K562 (cell line): ENCODE measurements at regions not wholly inside any gene's neighbourhood (a gene's known extent, or its start where the extent isn't known, plus 50 kb on each side); places are given as distances from the start of the nearest gene placed in this dataset.

Experiments
- ATAC-seq: fragments of 200-7000 bp; cut with Tn5 transposase; 3 replicates; pipeline ENCODE4 v1.9.1; 2020; ENCODE audit warnings: moderate library complexity
- BruUV-seq: library from RNA; stranded (reverse); fragments of 400-500 nt; replicated peaks from 2 replicates; lab custom pipeline; 2021; lab: Mats Ljungman, UMichigan
- CTCF ChIA-PET: fragments of 300-600 bp; formaldehyde crosslinking; extraction: SDS; loops from one replicate; lab custom pipeline; 2021; ENCODE audit warnings: low intra/inter-chr PET ratio; lab: Yijun Ruan, JAX
- POLR2A ChIA-PET: fragments of 300-600, 350-650 bp; sonication (Branson Sonifier 250); formaldehyde crosslinking; extraction: SDS; loops from one replicate; lab custom pipeline; 2021; ENCODE audit warnings: antibody characterized with exemption, inconsistent platforms; lab: Yijun Ruan, JAX
- DNase-seq, 4 experiments: peaks; one replicate each; pipeline versions ENCODE4 v3.0.0 to v3.0.0-alpha.2; 2011 to 2018; ENCODE audit warnings: low spot score in 3 of 4, mixed read lengths in 3 of 4; ENCODE audit errors: extremely low read depth in 1 of 4
- FAIRE-seq: peaks from 2 replicates; lab custom pipeline; 2011; peaks lifted over from hg19 to GRCh38; lab: Jason Lieb, UNC
- H2AFZ ChIP-seq: 2 replicates; pipeline ENCODE4 v1.6.0; 2011; ENCODE audit warnings: low read depth, low read length, control low read depth, inconsistent platforms
- H3K27ac ChIP-seq: fragments of 200-600 bp; 3 replicates; pipeline ENCODE4 v1.8.0; 2011; ENCODE audit warnings: low read depth, mild to moderate bottlenecking, control low read depth, inconsistent platforms, low read length, moderate library complexity, mixed read lengths; ENCODE audit errors: extremely low read depth
- H3K27me3 ChIP-seq, 2 experiments: fragments of 300-600 bp in 1 of 2; 2 replicates in 1 of 2; 3 replicates in 1 of 2; pipeline versions ENCODE4 v1.6.0 to v1.8.0; 2011; ENCODE audit warnings: inconsistent platforms in 2 of 2, low read length in 2 of 2, mild to moderate bottlenecking in 1 of 2, mixed read lengths in 1 of 2, moderate library complexity in 1 of 2; ENCODE audit not compliant: control insufficient read depth in 2 of 2, insufficient read depth in 2 of 2
- H3K36me3 ChIP-seq: fragments of 300-600 bp; 3 replicates; pipeline ENCODE4 v1.8.0; 2011; ENCODE audit warnings: mild to moderate bottlenecking, low read length, inconsistent platforms; ENCODE audit not compliant: control insufficient read depth, insufficient read depth
- H3K4me1 ChIP-seq, 2 experiments: fragments of 200-600 bp in 1 of 2; replicated peaks in 1 of 2; 2 replicates in 1 of 2; 3 replicates in 1 of 2; pipeline versions ENCODE4 v1.5.1 to v1.8.0; 2011; ENCODE audit warnings: inconsistent platforms in 2 of 2, low read length in 2 of 2, mild to moderate bottlenecking in 1 of 2, mixed read lengths in 1 of 2, moderate library complexity in 1 of 2; ENCODE audit not compliant: control insufficient read depth in 2 of 2, insufficient read depth in 2 of 2
- H3K4me2 ChIP-seq: 2 replicates; pipeline ENCODE4 v1.6.1; 2011; ENCODE audit warnings: low read length, control low read depth, inconsistent platforms, mixed read lengths; ENCODE audit not compliant: insufficient read depth
- H3K4me3 ChIP-seq: fragments of 200-600 bp; sonication (generic), shearing (Covaris generic); 2 replicates; pipeline ENCODE4 v1.5.1; 2016; ENCODE audit warnings: control low read depth, inconsistent platforms
- H3K79me2 ChIP-seq: fragments of 200-600 bp; 3 replicates; pipeline ENCODE4 v1.8.0; 2011; ENCODE audit warnings: low read length, inconsistent platforms; ENCODE audit not compliant: control insufficient read depth, insufficient read depth
- H3K9ac ChIP-seq, 2 experiments: 2 replicates each; pipeline versions ENCODE4 v1.6.0 to v1.6.1; 2011; ENCODE audit warnings: low read depth in 2 of 2, low read length in 2 of 2, control low read depth in 1 of 2, inconsistent platforms in 1 of 2, mild to moderate bottlenecking in 1 of 2, mixed read lengths in 1 of 2; ENCODE audit not compliant: insufficient read depth in 1 of 2
- H3K9me1 ChIP-seq: one replicate; pipeline ENCODE4 v1.6.0; 2011; ENCODE audit warnings: inconsistent platforms, mild to moderate bottlenecking, low read length, moderate library complexity; ENCODE audit not compliant: control insufficient read depth, insufficient read depth
- H3K9me3 ChIP-seq: replicated peaks from 2 replicates; pipeline ENCODE4 v1.5.1; 2011; ENCODE audit warnings: low read depth, low read length, inconsistent platforms; ENCODE audit not compliant: control insufficient read depth, insufficient read depth
- H4K20me1 ChIP-seq: replicated peaks from 2 replicates; pipeline ENCODE4 v1.6.1; 2011; ENCODE audit warnings: low read length, inconsistent platforms, mixed read lengths; ENCODE audit not compliant: control insufficient read depth, insufficient read depth
- CHD1 ChIP-seq: fragments of 200-600 bp; sonication (generic); IDR thresholded peaks from one replicate; pipeline ENCODE4 v1.6.1; 2012; ENCODE audit warnings: mild to moderate bottlenecking, moderate library complexity, low read length, inconsistent platforms
- DNMT1 ChIP-seq: fragments of 450-650 bp; IDR thresholded peaks from 2 replicates; pipeline ENCODE4 v1.6.1; 2016; ENCODE audit warnings: antibody characterized with exemption, mild to moderate bottlenecking
- GABPB2 ChIP-seq: fragments of 250-450 bp; sonication (Bioruptor Pico); conservative IDR thresholded peaks from 2 replicates; pipeline ENCODE4 v1.5.1; 2021; ENCODE audit warnings: mild to moderate bottlenecking
- OTX1 ChIP-seq: fragments of 450-650 bp; formaldehyde crosslinking; IDR thresholded peaks from 2 replicates; pipeline ENCODE4 v1.4.0; 2022; ENCODE audit warnings: mild to moderate bottlenecking
- RAD51 ChIP-seq: fragments of 450-650 bp; IDR thresholded peaks from 2 replicates; pipeline ENCODE4 v1.7.1; 2016; ENCODE audit warnings: low read depth, mild to moderate bottlenecking, borderline replicate concordance
- SMAD3 ChIP-seq: fragments of 450-650 bp; formaldehyde crosslinking; conservative IDR thresholded peaks from 2 replicates; pipeline ENCODE4 v1.4.0; 2020; ENCODE audit warnings: mild to moderate bottlenecking
- SP1 ChIP-seq: sonication (generic); formaldehyde crosslinking; IDR thresholded peaks from 2 replicates; pipeline ENCODE4 v1.8.1; 2022; ENCODE audit warnings: mild to moderate bottlenecking, missing genetic modification reagents
- U2AF2 ChIP-seq: fragments of 200-400 bp; formaldehyde crosslinking; optimal IDR thresholded peaks from 2 replicates; pipeline ENCODE3; 2017; ENCODE audit warnings: low read depth, mild to moderate bottlenecking, low read length
- WGBS: fragments of 100-300 bp; shearing (Covaris generic); methylation state at CpG from one replicate; pipeline ENCODE4 v1.1.6; 2016; ENCODE audit warnings: low coverage, mixed read lengths; ENCODE audit not compliant: insufficient coverage; ENCODE audit errors: missing lambda C conversion rate; 5-methylcytosine and 5-hydroxymethylcytosine counted together
- in situ Hi-C: fragments of 300-500 bp; cut with MboI; formaldehyde crosslinking; loops from 4 replicates; pipeline ENCODE4 v1.15.0; 2018; ENCODE audit warnings: inconsistent platforms, mixed read lengths
- intact Hi-C: fragments of 100-400 bp; cut with micrococcal nuclease; formaldehyde crosslinking; loops from 2 replicates; pipeline ENCODE4 v1.14.2; 2022
- TF ChIP-seq, protein P1 (sequence below): fragments of 250-450 bp; sonication (Bioruptor Pico); IDR thresholded peaks from 2 replicates; pipeline ENCODE4 v1.5.0; 2020; ENCODE audit warnings: mild to moderate bottlenecking
- TF ChIP-seq, protein P2 (sequence below), 2 experiments: IDR thresholded peaks; 2 replicates each; pipeline ENCODE4 v1.6.1; 2012; ENCODE audit warnings: improper control_type of control experiment in 2 of 2, low read depth in 2 of 2, low read length in 2 of 2, borderline replicate concordance in 1 of 2

DNA sequence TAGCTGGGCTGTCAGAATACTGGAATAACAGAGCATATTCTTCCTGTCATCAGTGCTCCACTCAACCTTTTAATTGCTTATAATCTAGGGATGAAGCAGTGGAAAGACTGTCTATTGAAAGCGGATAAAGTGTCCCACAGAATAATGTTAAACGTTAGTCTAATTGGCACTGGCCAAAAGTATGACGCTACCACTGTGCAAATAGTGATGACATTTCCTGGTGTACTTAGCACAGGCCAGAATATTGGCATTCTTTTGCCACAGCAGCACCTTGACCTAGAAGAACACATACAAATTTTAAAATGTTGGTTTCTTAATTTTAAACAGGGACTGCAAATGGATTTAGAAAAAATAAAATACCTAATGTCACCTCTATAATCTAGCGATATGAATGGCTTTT, 635.2 kb upstream of the SPANXN1 start:
- BruUV-seq, result no TSS peak
- H3K36me3 ChIP-seq, result no peaks in the 10 kb centered on the region
- DNase-seq (no peak), ATAC-seq (no peak), FAIRE-seq (no peak)
- no peak overlapping the region for H3K9ac ChIP-seq
- no peaks in the 10 kb centered on the region for H3K9me1 ChIP-seq
- TF ChIP-seq, protein P1, sequence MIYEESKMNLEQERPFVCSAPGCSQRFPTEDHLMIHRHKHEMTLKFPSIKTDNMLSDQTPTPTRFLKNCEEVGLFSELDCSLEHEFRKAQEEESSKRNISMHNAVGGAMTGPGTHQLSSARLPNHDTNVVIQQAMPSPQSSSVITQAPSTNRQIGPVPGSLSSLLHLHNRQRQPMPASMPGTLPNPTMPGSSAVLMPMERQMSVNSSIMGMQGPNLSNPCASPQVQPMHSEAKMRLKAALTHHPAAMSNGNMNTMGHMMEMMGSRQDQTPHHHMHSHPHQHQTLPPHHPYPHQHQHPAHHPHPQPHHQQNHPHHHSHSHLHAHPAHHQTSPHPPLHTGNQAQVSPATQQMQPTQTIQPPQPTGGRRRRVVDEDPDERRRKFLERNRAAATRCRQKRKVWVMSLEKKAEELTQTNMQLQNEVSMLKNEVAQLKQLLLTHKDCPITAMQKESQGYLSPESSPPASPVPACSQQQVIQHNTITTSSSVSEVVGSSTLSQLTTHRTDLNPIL (CRISPR knock-in tag), result no peak
- TF ChIP-seq DNMT1 (no peak), GABPB2 (CRISPR knock-in tag) (no peak), OTX1 (CRISPR knock-in tag) (no peak), SMAD3 (CRISPR knock-in tag) (no peak), SP1 (CRISPR knock-in tag) (no peak), RAD51 (no peak), U2AF2 (no peak), CHD1 (no peak)
- TF ChIP-seq, protein P2, sequence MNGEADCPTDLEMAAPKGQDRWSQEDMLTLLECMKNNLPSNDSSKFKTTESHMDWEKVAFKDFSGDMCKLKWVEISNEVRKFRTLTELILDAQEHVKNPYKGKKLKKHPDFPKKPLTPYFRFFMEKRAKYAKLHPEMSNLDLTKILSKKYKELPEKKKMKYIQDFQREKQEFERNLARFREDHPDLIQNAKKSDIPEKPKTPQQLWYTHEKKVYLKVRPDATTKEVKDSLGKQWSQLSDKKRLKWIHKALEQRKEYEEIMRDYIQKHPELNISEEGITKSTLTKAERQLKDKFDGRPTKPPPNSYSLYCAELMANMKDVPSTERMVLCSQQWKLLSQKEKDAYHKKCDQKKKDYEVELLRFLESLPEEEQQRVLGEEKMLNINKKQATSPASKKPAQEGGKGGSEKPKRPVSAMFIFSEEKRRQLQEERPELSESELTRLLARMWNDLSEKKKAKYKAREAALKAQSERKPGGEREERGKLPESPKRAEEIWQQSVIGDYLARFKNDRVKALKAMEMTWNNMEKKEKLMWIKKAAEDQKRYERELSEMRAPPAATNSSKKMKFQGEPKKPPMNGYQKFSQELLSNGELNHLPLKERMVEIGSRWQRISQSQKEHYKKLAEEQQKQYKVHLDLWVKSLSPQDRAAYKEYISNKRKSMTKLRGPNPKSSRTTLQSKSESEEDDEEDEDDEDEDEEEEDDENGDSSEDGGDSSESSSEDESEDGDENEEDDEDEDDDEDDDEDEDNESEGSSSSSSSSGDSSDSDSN (IDR thresholded peaks at IDR 0.05; ENCODE audit: borderline replicate concordance in 1 of 2, low read depth in 2 of 2, low read length in 2 of 2), result no peak
- CTCF ChIA-PET, result no interaction called here
- POLR2A ChIA-PET, result no interaction called here
- no peaks in the 10 kb centered on the region for H3K79me2 ChIP-seq
- in situ Hi-C loops, result no loop called here
- intact Hi-C loops, result no loop called here
- H3K4me3 ChIP-seq, result no peak overlapping the region
- H2AFZ ChIP-seq, result no peak overlapping the region
- no peaks in the 10 kb centered on the region for H4K20me1 ChIP-seq
- H3K4me1 ChIP-seq, result no peaks in the 10 kb centered on the region
- H3K9me3 ChIP-seq, result no peaks in the 10 kb centered on the region
- no peak overlapping the region for H3K4me2 ChIP-seq
- WGBS, result 0% methylated on average over 4 of the region's 4 CpGs
- H3K27ac ChIP-seq, result no peak overlapping the region
- no peaks in the 10 kb centered on the region for H3K27me3 ChIP-seq
